ENCODE measurements at regions not wholly inside any gene's neighbourhood (a gene's known extent, or its start where the extent isn't known, plus 50 kb on each side); places are given as distances from the start of the nearest gene placed in this dataset.

- Mint-ChIP-seq H3K9me3 (peaks cover 17% of the 10 kb centered on the region), H3K27ac (no peak overlapping the region), H3K4me3 (no peak overlapping the region), H3K4me1 (peaks cover 6% of the 10 kb centered on the region), H3K27me3 (ENCODE audit: low read depth) (peaks cover 3% of the 10 kb centered on the region; the same call in 1 of the 2 replicates), H3K36me3 (no peaks in the 10 kb centered on the region; the same call in 1 of the 2 replicates)
- ATAC-seq (no peak), DNase-seq (ENCODE audit: low spot score) (no peak)
- CTCF ChIA-PET: no interaction called here
- TF ChIP-seq USF1 (CRISPR knock-in tag; IDR thresholded peaks at IDR 0.05) (no peak), CBFB (CRISPR knock-in tag; IDR thresholded peaks at IDR 0.05; ENCODE audit: low read depth) (no peak), CREB1 (CRISPR knock-in tag; IDR thresholded peaks at IDR 0.05) (no peak), CDX4 (CRISPR knock-in tag; IDR thresholded peaks at IDR 0.05; ENCODE audit: borderline replicate concordance) (no peak), ELF4 (CRISPR knock-in tag; IDR thresholded peaks at IDR 0.05; ENCODE audit: low read depth) (no peak), TP53 (CRISPR knock-in tag; IDR thresholded peaks at IDR 0.05) (no peak)
- POLR2A ChIA-PET: no interaction called here
These were observed 335.4 kb upstream of the NCAM1 start for GRCh38 chr11:112625814-112626213.

GRCh38 chr11:112626731-112627130 lies 334.5 kb upstream of the NCAM1 start:
- ChIA-PET CTCF (interaction anchor here (0.5 kb wide), 1 partner anchor 696 kb away, joined by 5 read pairs; no protein-coding TSS in a partner anchor), POLR2A (no interaction called here)
- 0 out of 2 replicates have a peak overlapping the region, but pooled peaks have one; percentile 22 for H3K27ac Mint-ChIP-seq
- no peak overlapping the region for H3K4me3 Mint-ChIP-seq
- peaks cover 16% of the 10 kb centered on the region for H3K9me3 Mint-ChIP-seq
- H3K27me3 Mint-ChIP-seq (ENCODE audit: low read depth): 0 out of 2 replicates have a peak, but pooled peaks cover 3% of the 10 kb centered on the region
- H3K4me1 Mint-ChIP-seq: peaks cover 5% of the 10 kb centered on the region
- TF ChIP-seq ZNF512 (CRISPR knock-in tag; IDR thresholded peaks at IDR 0.05; ENCODE audit: borderline replicate concordance) (no peak), RELA (CRISPR knock-in tag; IDR thresholded peaks at IDR 0.05; ENCODE audit: borderline replicate concordance) (no peak), USF1 (CRISPR knock-in tag; IDR thresholded peaks at IDR 0.05) (no peak), OVOL2 (CRISPR knock-in tag; IDR thresholded peaks at IDR 0.05; ENCODE audit: borderline replicate concordance) (no peak), MLX (CRISPR knock-in tag; IDR thresholded peaks at IDR 0.05) (no peak), EMX1 (CRISPR knock-in tag; IDR thresholded peaks at IDR 0.05) (no peak), SOX15 (CRISPR knock-in tag; IDR thresholded peaks at IDR 0.05) (no peak), MAX (CRISPR knock-in tag; IDR thresholded peaks at IDR 0.05) (no peak), IRF2 (CRISPR knock-in tag; IDR thresholded peaks at IDR 0.05; ENCODE audit: borderline replicate concordance, low read depth) (no peak), GRHL2 (CRISPR knock-in tag; IDR thresholded peaks at IDR 0.05; ENCODE audit: insufficient replicate concordance, severe bottlenecking) (no peak), ATF6 (CRISPR knock-in tag; IDR thresholded peaks at IDR 0.05) (no peak), ZNF138 (CRISPR knock-in tag; conservative IDR thresholded peaks at IDR 0.05) (no peak), PREB (CRISPR knock-in tag; IDR thresholded peaks at IDR 0.05; ENCODE audit: borderline replicate concordance) (no peak), FOXJ3 (CRISPR knock-in tag; IDR thresholded peaks at IDR 0.05; ENCODE audit: borderline replicate concordance) (no peak), E2F1 (CRISPR knock-in tag; IDR thresholded peaks at IDR 0.05) (no peak)
- ATAC-seq (no peak), DNase-seq (ENCODE audit: low spot score) (no peak)
- no peaks in the 10 kb centered on the region; the same call in 1 of the 2 replicates for H3K36me3 Mint-ChIP-seq

All from WTC11 (cell line).